ENCODE measurements at regions not wholly inside any gene's neighbourhood (a gene's known extent, or its start where the extent isn't known, plus 50 kb on each side); places are given as distances from the start of the nearest gene placed in this dataset.
"Not testable (repeated sequence)": the region's sequence is repeated elsewhere in the genome, so short reads cannot be mapped to it uniquely, and the experiment has no call there.

DNA sequence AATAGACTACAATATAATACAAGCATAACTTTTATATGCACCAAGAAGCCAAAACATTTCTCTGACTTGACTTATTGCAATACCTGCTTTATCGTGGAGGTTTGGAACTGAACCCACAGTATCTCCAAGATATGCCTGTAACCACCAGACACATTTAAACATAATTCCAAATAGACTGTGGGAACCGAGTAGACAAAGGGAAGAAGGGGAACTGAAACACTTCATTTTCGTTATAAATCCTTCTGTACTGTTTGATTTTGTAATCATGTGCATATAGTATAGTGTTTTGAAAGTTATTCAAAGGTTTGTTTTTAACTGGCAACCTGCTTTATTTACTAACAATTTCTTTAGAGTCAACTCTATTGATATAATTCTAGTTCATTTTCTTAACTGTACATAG, 154.9 kb upstream of the BEND6 start:
- DNase-seq = no peak

DNA sequence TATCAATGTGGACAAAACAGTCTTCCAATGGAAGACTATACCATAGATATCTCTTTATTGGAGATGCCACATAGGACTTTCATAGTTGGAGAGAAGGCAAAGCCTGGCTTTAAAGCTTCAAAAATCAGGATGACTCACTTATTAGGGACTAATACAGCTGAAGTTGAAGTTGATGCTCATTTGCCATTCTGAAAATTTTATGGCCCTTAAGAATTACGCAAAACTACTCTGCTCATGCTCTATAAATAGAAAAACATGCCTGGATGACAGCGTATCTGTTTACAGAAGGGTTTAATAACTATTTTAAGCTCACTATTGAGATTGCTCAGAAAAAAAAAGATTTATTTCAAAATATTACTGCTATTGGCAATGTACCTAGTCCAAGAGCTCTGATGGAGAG, 155.5 kb upstream of the DST start:
- no peak for DNase-seq

DNA sequence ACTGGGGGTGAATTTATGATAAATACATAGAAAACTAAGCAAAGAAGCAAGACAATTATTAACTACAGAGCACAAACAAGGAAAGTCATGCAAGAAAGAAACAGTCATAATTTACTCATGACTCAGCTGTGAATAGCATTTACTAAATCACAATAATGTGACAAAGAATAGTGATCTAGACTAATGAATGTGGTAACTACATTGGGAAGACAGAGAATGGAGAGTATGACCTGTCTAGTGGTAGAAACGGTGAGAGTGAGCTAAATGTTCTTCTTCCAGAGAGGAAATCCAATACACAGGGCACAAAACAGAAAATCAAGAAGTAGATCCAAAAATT, 153.5 kb upstream of the DST start:
- no peak for DNase-seq

DNA sequence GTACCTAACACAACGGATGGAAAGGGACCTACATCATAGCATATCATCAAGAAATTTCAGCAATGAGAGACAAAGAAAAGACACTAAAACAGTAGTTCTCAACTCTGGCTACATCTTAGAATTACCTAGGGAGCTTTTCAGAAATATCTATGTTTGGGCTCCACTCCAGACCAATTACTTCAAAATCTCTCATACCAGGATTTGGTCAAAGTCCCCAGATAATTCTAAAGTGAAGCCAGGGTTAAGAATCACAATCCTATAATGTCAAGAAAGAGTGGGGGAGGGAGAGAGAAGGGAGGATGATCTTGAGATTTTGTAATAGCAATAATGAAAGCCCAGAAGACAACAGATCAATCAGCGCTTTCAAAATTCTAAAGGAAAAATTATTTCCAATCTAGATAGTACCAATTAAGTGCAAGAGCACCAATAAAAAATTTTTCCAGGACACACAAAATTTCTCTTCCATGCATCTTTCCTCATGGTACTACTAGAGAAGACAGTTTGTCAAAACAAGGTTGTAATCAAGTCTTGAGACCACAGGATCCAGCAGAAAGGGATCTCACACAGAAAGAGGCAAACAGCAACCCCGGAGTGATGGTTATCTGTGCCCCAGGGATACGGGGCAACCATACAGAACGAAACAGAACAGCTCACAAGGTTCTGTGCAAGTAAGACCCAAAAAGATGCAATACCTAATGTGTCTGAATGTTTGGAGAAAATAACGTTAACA, 152.9 kb upstream of the DST start:
- no peak for DNase-seq

DNA sequence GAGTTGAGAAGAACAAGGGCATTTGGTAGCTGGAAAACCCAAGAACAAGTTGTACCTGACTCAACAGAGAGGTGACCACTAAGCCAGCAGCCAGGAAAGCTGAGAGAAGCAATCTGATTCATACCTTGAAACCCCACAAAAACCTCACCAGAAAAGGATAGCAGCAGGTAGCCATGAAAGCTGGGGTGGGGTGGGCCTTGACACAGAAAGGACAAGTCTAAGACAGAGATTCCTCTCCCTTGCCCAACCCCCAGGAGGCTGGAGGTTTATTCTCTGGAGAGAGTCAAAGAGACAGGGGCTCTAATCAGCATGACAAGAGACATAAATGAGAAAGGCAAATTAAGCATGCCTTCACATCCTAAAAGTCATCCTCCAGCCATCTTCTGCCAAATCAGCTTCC, 151.7 kb upstream of the DST start:
- DNase-seq = no peak

DNA sequence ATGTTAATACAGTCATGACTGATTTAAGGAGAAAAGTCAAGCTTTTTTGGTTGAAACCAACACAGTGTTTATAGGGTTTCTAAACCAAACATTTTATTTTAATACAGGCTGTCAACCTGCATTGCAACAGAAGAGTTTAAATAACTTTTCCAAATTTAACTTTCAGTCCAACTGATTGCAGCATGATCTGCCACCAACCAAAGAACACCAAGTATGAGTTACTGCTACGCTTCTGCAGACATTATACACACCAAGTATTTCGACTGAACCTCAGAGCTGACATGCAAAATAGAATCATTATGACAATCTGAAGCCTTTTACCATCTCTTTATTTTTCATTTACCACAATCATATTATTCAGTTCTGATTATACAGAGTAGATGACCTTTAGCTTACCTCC, 151.2 kb upstream of the DST start:
- no peak for DNase-seq

DNA sequence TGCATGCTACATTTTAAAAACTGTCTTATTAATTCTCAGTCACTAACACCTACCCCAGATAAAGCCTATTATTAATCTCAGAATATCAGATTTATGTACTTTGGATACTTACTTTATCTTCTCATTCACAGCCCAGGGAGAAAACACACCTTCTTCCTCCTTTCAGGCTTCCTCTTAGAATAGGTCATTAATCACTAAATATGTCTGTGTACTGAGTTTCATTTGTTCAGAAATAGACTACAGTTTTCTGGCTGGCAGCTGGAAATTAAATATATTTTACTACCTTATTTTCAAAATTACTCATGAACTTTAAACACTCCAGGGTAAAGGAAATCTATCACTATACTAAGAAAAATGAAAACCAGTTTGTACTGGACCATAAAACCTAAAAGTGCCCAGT, 147.7 kb upstream of the DST start:
- DNase-seq = no peak

DNA sequence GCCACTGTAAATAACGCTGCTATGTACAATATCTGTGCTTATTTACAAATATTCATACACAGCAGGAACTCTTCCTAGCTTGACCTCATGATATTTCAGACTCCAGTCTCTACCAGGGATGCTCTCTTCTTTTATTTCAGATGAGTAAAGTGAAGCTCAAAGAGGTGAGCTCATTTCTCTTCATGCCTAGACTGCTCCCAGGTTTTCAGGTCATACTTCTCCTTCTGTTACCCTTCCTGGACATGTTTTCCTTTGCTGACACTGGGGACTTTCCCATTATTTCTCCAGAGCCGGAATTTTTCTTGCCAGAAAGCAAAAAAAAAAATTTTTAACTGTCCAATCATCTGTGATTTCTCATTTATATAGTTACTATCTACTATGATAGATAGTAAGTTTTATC, 147.2 kb upstream of the DST start:
- DNase-seq = no peak

DNA sequence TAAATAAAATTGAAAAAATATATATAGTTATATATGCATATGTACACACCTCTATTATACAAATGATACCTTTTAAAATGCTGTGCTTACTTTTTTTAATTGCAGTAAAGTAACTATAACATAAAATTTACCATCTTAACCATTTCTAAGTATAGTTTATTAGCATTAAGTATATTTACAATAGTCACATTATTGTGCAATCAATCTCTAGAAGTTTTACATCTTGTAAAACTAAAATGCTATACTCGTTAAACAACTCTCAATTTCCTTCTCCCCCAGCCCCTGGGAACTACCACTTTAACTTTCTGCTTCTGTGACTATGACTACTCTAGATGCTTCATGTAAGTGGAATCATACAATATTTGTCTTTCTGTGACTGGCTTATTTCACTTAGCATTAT, 146.7 kb upstream of the DST start:
- no peak for DNase-seq

DNA sequence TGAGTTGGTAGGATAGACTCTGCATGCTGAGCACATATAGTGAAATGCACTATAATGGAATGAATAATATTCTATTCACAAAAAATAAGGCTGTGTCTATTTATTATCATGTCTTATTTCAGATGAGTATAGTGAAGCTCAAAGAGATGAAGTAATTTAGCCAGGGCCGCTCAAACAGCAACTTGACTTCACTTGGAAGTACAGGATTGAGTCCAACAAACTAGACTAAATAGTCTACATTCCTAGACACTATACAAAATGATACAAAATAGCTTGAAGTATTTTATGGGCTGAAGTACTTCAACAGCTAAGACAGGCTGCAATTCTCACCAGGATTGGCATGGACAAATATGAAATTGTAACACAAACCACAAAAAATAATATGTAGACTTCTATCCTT, 144.5 kb upstream of the DST start:
- no peak for DNase-seq

DNA sequence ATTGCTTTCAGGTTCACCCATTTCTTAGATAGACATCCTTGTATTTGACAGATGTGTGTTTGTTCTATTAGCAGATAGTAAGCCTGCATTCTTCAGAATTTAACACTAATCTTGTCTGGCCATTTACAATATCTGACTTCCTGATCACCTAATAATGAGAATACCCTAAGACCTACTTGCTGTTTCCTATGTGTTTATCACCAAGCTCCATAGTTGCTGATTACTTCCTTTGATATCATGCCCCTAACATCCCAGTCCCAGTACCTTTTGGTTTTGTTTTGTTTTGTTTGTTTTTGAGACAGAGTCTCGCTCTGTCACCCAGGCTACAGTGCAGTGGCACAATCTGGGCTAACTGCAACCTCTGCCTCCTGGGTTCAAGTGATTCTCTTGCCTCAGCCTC, 143.6 kb upstream of the DST start:
- no peak for DNase-seq

DNA sequence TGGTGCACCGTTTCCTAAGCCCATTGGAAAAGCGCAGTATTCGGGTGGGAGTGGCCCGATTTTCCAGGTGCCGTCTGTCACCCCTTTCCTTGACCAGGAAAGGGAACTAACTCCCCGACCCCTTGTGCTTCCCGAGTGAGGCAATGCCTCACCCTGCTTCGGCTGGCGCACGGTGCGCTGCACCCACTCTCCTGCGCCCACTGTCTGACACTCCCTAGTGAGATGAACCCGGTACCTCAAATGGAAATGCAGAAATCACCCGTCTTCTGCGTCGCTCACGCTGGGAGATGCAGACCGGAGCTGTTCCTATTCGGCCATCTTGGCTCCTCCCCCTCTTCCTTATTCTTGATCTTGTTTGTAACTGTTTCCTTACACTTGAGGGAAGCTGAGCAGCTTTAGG, 142.8 kb upstream of the DST start:
- DNase-seq = not testable (repeated sequence)

DNA sequence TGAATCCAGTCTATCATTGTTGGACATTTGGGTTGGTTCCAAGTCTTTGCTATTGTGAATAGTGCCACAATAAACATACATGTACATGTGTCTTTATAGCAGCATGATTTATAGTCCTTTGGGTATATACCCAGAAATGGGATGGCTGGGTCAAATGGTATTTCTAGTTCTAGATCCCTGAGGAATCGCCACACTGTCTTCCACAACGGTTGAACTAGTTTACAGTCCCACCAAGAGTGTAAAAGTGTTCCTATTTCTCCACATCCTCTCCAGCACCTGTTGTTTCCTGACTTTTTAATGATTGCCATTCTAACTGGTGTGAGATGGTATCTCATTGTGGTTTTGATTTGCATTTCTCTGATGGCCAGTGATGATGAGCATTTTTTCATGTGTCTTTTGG, 137.4 kb upstream of the DST start:
- not testable (repeated sequence) for DNase-seq

DNA sequence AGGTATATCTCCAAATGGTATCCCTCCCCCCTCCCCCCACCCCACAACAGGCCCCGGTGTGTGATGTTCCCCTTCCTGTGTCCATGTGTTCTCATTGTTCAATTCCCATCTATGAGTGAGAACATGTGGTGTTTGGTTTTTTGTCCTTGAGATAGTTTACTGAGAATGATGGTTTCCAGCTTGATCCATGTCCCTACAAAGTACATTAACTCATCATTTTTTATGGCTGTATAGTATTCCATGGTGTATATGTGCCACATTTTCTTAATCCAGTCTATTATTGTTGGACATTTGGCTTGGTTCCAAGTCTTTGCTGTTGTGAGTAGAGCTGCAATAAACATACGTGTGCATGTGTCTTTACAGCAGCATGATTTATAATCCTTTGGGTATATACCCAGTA, 135.8 kb upstream of the DST start:
- DNase-seq = not testable (repeated sequence)

DNA sequence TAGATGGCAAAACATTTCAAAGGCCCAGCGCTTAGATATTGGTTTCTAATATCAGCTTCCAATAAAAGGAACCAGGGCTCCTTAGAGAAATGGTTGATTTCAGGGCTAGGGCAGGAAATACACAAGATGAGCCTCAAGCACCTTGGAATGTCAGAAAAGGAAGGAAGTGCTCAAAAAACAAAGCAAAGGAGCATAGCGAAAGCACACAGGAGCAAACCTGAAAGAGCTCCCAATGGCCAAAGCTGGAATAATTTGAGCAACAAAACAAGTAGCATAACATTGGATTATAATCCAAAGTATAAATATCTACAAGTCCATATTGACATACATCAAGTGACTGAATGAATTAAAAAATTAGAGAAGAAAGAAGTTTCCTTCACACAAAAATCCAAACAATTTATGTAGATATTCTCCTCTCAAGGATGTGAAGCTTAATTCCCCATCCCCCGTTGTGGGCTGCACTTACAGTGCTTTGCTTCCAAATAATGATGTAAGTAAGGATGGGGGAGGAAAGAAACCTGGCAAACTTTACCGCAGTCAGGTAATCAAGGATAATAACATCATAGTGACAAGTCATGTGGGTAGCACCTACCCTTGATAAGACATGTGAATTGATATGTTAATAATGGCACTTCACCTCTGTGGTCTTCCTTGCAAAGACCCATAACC, 132.9 kb upstream of the DST start:
- no peak for DNase-seq

DNA sequence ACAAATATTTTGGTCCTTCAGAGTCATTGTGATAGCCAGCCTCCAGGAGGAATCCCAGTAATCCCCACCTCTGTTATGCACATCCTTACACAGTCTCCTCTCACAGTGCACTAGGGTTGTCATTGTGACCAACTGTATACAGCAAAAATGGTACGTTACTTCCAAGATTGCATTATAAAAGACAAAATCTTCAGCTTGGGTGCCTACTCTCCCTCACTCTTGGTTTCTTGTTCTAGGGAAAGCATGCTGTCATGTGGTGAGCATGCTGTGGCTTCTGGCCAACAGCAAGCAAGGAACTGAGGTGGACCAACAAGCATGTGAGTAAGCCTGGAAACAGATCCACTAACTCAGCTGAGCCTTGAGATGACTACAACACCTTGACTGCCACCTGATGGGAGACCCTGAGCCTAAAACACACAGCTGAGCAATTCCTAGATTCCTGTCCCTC, 130.1 kb upstream of the DST start:
- DNase-seq = no peak

DNA sequence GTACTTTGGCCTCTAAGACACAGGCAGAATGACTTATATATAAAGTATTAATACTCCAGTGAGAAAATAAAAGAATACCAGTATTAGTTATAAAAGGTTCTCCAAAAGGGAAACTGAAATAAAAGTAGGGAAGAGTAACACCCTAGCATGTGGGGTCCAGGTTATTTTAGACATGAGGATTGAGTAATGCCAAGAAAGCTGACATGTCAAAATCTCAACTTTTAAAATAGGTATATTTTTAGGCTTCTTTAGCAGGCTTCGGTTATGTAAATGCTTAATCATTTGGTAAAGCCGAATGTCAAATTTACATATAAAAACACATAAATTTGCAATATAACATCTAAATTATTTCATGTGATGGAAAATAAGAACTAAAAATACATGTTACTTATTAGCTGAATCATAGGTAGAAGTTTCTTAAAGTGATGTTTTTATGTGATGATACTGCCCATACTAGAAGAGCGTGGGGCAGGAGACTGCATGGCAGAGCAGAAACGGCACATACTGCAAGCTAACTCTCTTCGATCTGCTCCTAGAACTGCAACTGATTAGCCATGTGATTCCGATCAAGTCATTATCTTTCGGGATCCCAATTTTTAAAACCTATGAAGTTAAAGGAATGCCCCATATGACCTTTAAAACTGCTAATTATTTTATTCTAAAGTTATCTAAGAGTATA, 129.4 kb upstream of the DST start:
- no peak for DNase-seq

DNA sequence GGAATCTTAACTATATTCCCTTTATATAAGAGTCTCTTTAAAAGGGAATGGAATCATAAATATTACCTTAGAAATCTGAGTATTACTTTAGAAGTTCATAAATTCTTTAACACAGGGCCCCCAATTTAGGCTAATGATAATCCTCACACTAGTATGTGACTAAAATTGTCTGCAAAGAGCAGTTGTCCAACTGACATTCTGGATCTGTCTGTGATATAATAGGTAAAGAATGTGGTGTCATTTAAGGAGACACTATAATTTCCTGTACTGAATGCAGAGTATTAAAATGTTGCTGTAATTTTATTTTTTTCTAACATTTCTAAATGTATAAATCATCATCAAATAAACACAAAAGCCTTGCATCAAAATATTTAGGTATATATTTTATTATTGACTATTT, 128.5 kb upstream of the DST start:
- no peak for DNase-seq

DNA sequence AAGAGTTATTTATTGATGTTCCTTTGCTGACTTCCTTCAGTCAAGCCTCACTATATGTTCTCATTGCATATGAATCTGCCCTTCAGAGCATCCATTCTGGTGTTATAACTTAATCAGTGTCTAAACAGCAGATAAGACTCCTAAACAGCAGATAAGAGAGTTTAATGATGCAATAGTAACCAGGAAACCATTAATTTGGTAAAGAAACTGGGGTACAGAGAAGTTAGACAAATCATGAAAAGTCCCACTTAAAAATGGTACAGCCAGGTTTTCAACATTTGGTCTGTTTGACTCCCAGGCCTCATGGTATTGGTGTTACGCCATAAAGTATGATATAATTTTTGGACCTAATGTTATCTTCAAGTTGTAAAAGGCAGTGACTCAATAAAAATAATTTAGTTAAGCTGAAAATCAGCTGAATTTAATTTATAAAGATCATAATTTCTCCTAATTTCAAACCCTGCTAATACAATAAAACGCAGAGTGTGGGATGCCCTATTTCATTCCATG, 127.4 kb upstream of the DST start:
- DNase-seq = no peak

DNA sequence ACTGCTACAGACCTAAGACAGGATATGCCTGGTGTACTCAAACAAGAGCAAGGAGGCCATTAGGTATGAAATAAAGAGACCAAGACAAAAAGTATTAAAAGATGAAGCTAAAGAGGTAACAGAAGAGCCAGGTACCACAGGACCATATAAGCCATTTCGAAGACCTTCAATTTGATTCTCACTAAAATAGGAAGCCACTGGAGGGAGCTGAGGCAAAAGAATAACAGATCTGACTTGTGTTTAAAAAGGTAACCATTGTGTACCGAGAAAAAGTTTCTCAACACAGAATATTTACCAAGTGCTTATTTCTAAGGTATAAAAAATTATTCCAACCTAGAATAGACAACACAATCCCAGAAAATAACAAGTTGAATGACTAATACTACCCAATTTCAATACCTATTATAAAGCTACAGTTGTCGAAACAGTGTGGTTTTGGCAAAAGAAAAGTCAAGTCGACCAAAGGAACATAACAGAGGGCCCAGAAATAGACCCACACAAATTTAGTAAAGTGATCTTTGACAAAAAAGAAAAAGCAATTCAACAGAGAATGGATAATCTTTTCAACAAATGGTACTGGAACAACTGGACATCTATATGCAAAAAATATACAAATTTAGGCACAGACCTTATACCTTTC, 125.3 kb upstream of the DST start:
- DNase-seq = no peak

DNA sequence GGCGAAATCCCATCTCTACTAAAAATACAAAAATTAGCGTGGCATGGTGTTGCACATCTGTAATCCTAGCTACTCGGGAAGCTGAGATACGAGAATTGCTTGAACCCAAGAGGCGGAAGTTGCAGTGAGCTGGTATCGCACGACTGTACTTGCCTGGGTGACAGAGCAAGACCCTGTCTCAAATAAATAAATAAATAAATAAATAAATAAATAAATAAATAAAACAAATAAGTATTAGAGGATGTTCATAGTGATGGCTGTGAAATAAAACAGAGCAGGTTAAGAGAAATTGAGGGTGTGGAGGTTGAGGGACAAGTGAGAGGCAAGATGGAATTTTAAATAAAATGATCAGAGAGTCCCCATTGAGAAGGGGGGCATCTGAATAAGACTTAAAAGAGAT, 124.7 kb upstream of the DST start:
- no peak for DNase-seq

DNA sequence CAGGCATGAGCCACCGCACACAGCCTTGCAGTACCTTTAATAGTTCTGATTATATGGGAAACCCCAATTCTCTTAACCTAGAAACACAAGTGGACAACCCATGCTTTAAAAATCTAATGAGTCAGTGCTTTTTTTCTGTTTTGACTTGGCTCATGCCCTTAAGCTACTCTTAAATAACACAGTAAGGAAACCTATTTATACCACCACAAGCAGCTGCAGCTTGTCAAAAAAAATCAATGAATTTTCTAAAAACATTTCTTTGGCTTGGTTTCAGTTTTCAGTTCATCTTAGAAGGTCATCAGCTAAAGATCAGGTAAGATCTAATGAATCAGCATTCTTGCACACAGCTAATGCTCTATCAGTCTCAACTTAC, 124.1 kb upstream of the DST start:
- DNase-seq = no peak

DNA sequence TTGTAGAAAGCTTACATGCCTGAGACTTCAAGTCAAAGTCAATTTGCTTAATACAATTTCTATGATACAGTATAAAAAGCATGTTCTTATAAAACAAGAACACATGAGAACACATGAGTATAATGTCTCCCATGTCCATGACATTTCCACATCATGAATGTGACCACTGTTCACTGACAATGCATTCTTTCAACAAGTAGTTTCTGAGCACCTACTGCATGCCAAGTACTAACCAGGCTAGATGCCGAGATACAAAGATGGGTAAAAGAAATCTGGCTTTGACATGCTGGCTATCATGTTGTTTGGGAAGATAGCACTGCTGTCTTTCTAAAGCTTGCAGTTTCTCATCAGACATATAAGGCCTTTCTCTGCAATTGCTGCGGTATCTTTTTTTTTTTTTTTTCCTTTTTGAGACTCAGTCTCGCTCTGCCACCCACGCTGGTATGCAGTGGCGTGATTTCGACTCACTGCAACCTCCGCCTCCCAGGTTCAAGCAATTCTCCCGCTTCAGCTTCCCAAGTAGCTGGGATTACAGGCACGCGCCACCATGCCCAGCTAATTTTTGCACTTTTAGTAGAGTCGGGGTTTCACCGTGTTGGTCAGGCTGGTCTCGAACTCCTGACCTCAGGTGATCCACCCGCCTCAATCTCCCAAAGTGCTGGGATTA, 123.6 kb upstream of the DST start:
- no peak for DNase-seq
